Coronary artery (tissue), 2 donors: ENCODE measurements at regions not wholly inside any gene's neighbourhood (a gene's known extent, or its start where the extent isn't known, plus 50 kb on each side); places are given as distances from the start of the nearest gene placed in this dataset.
"Not testable (repeated sequence)": the region's sequence is repeated elsewhere in the genome, so short reads cannot be mapped to it uniquely, and the experiment has no call there.

ENCODE experiments used
- DNase-seq: peaks from one replicate; pipeline ENCODE4 v3.0.0-alpha.2; 2017; ENCODE audit warnings: low spot score
- H3K27ac ChIP-seq, 2 donors: fragments of 200-600 bp; sonication (generic); one replicate each; pipeline ENCODE4 v1.5.1; 2016 to 2019
- H3K4me3 ChIP-seq: fragments of 200-600 bp; sonication (generic); 2 replicates; pipeline ENCODE4 v1.5.1; 2016; ENCODE audit warnings: mild to moderate bottlenecking, moderate library complexity
- TF ChIP-seq, protein P1 (sequence below): fragments of 200-600 bp; sonication (generic); IDR thresholded peaks from one replicate; pipeline ENCODE4 v1.5.1; 2019; ENCODE audit warnings: antibody characterized with exemption

DNA sequence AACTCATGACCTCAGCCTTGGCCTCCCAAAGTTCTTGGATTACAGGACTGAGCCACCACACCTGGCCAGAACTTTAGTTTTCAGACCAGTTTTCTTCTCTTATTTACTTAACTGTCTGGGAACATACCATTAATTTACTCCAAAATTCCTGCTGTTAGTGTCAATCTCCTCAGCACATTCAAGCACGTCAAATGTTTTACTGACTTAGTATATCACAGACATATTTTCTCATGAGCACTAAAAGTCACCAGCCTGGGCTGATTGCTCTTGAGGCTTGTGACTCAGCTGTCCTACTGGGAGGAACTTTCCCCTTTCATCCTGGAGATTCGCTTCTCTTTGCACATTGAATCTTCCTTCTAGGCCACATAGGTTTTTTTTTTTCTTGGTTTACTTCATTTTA, 109.6 kb downstream of the PCDH18 start:
- no peak overlapping the region for H3K4me3 ChIP-seq
- no peak overlapping the region for H3K27ac ChIP-seq
- TF ChIP-seq, protein P1, sequence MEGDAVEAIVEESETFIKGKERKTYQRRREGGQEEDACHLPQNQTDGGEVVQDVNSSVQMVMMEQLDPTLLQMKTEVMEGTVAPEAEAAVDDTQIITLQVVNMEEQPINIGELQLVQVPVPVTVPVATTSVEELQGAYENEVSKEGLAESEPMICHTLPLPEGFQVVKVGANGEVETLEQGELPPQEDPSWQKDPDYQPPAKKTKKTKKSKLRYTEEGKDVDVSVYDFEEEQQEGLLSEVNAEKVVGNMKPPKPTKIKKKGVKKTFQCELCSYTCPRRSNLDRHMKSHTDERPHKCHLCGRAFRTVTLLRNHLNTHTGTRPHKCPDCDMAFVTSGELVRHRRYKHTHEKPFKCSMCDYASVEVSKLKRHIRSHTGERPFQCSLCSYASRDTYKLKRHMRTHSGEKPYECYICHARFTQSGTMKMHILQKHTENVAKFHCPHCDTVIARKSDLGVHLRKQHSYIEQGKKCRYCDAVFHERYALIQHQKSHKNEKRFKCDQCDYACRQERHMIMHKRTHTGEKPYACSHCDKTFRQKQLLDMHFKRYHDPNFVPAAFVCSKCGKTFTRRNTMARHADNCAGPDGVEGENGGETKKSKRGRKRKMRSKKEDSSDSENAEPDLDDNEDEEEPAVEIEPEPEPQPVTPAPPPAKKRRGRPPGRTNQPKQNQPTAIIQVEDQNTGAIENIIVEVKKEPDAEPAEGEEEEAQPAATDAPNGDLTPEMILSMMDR, result no peak
- DNase-seq, result no peak

DNA sequence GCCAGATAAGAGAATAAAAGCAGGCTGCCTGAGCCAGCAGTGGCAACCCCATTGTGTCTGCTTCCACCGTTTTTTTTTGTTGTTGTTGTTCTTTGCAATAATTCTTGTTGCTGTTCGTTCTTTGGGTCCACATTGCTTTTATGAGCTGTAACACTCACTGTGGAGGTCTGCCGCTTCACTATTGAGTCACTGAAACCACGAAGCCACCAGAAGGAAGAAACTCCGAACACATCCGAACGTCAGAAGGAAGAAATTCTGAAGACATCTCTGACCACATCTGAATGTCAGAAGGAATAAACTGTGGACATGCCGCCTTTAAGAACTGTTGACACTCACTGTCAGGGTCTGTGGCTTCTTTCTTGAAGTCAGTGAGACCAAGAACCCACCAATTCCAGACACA, 110.5 kb downstream of the PCDH18 start:
- no peak for DNase-seq
- TF ChIP-seq, protein P1, result no peak
- Histone ChIP-seq H3K4me3 (no peak overlapping the region), H3K27ac (no peak overlapping the region)

DNA sequence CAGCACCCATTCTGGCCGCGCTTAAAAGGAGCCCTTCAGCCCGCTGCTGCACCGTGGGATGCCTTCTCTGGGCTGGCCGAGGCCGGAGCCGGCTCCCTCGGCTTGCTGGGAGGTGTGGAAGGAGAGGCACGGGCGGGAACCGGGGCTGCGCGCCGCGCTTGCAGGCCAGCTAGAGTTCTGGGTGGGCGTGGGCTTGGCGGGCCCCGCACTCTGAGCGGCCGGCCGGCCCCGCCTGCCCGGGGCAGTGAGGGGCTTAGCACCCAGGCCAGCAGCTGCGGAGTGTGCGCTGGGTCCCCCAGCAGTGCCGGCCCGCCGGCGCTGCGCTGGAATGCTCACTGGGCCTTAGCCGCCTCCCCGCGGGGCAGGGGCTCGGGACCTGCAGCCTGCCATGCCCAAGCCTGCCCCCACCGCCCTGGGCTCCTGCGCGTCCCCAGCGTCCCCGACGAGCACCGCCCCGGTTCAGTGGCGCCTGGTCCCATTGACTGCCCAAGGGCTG, 111.3 kb downstream of the PCDH18 start:
- Histone ChIP-seq H3K27ac (no peak overlapping the region), H3K4me3 (no peak overlapping the region)
- TF ChIP-seq, protein P1, result no peak
- no peak for DNase-seq

DNA sequence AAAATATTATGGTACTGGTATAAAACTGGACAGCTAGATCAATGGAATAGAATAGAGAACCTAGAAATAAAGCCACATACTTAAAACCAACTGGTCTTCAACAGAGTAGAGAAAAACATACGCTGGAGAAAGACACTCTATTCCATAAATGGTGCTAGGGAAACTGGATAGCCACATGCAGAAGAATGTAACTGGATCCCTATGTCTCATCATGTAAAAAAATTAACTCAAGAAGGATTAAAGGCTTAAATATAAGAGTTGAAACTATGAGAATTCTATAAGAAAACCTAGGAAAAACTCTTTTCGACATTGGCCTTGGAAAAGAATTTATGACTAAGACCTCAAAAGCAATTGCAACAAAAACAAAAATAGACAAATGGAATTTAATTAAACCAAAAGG, 114.6 kb downstream of the PCDH18 start:
- TF ChIP-seq, protein P1, result no peak
- no peak for DNase-seq
- no peak overlapping the region for H3K4me3 ChIP-seq
- no peak overlapping the region for H3K27ac ChIP-seq

DNA sequence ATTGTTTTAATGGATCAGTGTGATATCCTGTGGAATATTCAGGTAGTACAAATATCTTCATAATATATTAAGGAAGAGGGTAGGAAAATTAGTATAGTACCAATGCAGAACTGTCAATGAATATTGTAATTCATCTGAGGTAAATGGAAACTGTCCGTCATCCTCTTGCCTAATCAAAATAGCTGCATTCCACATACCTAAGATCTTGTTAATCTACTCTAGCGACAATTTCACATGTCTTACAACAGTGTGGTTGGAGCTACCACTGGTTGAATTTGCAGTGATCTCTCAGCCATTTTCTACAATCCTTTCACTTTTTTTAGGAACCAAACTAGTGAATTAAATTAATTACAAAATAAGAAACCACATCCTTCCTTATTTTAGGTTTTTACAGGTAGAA, 117.5 kb downstream of the PCDH18 start:
- no peak for DNase-seq
- Histone ChIP-seq H3K27ac (no peak overlapping the region), H3K4me3 (no peak overlapping the region)
- TF ChIP-seq, protein P1, result no peak

DNA sequence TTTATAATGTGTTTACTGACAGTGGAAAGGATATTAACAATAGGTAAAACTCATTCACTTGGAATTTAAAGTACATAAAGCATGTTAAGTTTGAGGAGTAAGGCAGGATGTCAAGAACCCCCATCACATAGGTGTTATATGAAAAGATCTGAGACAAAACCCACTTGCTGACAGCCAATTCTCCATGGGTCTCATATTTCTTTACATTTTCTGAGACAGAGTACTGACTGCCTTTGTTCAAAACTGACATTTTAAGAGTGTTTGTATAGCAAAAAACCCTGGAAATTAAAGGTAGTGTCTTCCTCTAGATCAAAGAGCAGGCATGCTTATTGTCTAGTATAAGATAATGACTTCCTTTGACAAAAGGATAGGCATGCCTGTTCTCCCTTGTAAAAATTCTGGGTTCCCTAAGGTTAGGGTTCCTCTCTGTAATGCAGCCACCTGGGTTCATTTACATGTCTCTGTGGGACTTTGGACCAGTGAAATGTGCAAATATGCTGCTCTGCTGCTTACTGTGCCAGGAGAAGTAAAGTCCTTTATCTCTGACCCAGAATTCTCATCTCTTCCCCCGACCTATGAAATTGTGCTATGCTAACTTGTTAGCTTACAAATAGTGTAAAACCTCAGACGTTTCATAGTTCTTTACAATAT, 123.6 kb downstream of the PCDH18 start:
- Histone ChIP-seq H3K27ac (no peak overlapping the region), H3K4me3 (no peak overlapping the region)
- DNase-seq, result no peak
- TF ChIP-seq, protein P1, result no peak

DNA sequence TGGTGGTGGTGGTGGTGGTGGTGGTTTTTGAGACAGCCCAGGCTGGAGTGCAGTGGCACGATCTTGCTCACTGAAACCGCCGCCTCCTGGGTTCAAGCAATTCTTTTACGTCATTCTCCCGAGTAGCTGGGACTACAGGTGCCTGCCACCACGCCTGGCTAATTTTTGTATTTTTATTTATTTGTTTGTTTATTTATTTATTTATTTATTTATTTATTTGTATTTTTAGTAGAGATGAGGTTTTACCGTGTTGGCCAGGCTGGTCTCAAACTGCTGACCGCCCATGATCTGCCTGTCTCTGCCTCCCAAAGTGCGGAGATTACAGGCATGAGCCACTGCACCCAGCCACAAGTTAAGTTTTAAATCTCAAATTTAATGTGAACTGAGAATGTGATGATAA, 126.5 kb downstream of the PCDH18 start:
- DNase-seq, H3K27ac ChIP-seq, H3K4me3 ChIP-seq: not testable (repeated sequence)
